Spinal cord (tissue), 10 donors: ENCODE measurements at regions not wholly inside any gene's neighbourhood (a gene's known extent, or its start where the extent isn't known, plus 50 kb on each side); places are given as distances from the start of the nearest gene placed in this dataset. TPM values are rescaled to one million over a fixed set of nuclear protein-coding genes. Genes with fewer than 3 reads are reported as not detected.
A peak's percentile ranks its signal among the peaks of the same experiment; 100 is the strongest.

Source experiments
- DNase-seq, 6 donors: peaks; one replicate each; pipeline versions ENCODE4 v3.0.0 to v3.0.0-alpha.2; 2013 to 2015; ENCODE audit warnings: low spot score in 6 of 6, low read depth in 4 of 6
- H3K27ac ChIP-seq: one replicate; pipeline ENCODE4 v1.5.1; 2013; ENCODE audit warnings: low read depth, low read length, control low read depth
- H3K27me3 ChIP-seq: one replicate; pipeline ENCODE4 v1.6.1; 2013; ENCODE audit warnings: low read length; ENCODE audit not compliant: control insufficient read depth, insufficient read depth
- H3K36me3 ChIP-seq: one replicate; pipeline ENCODE4 v1.6.1; 2013; ENCODE audit warnings: low read length; ENCODE audit not compliant: control insufficient read depth, insufficient read depth
- H3K4me1 ChIP-seq: one replicate; pipeline ENCODE4 v1.6.1; 2013; ENCODE audit warnings: low read length; ENCODE audit not compliant: control insufficient read depth, insufficient read depth
- H3K4me3 ChIP-seq: one replicate; pipeline ENCODE4 v1.5.1; 2013; ENCODE audit warnings: low read depth, low read length, control low read depth
- H3K9me3 ChIP-seq: one replicate; pipeline ENCODE4 v1.6.1; 2013; ENCODE audit warnings: low read length; ENCODE audit not compliant: control insufficient read depth, insufficient read depth
- WGBS: methylation state at CpG from one replicate; pipeline ENCODE4 v1.1.5; 2013; ENCODE audit warnings: missing lambda C conversion rate; ENCODE audit not compliant: insufficient coverage; 5-methylcytosine and 5-hydroxymethylcytosine counted together
- small RNA-seq: library from RNA; depleted of rRNA; stranded (forward); fragments of <200 nt; gene quantifications from one replicate; pipeline ENCODE3, GENCODE V24; 2014; ENCODE audit warnings: low replicate concordance
- donor health status: healthy.

DNA sequence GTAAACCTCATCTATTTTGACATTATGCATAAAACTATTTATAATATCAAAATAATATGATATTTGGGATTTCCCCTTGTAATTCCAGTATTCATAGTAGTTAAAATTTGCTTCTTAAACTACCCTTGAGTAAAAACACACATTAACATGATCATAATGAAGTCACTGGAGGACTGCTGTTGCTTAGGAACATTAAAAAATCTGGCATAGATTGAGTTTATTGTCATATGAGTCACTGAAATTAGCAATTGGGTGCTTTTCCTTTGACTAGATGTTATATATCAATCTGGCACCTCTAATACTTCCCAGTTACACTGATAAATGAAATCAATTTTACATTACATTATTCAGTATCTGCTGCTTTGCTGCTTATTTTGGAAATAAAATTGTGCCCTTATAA, 57.0 kb upstream of the ZC3H15 start:
- H3K27ac ChIP-seq = no peak overlapping the region
- H3K4me3 ChIP-seq = no peak overlapping the region
- H3K9me3 ChIP-seq = no peaks in the 10 kb centered on the region
- H3K36me3 ChIP-seq = no peaks in the 10 kb centered on the region
- peak in 1 of 6 donors; percentile 78 for DNase-seq
- no peaks in the 10 kb centered on the region for H3K4me1 ChIP-seq
- no peaks in the 10 kb centered on the region for H3K27me3 ChIP-seq

DNA sequence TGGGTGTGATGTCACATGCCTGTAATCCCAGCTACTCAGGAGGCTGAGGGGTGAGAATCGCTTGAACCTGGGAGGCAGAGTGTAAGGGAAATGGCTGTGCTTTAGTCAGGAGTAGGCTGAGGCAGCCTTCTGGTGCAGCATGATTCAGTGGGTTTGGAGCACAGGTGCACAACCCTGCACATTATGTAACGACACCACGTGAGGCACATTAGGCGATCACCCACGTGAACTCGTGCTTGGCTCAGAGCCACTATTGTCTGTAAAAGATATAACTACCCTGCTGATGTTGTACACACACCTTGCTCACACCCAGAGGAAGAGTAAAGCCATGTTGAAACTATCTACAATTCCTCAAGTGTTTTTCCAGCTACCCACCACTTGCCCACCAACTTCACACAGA, 54.8 kb upstream of the ZC3H15 start:
- Histone ChIP-seq H3K4me1 (no peaks in the 10 kb centered on the region), H3K36me3 (no peaks in the 10 kb centered on the region), H3K4me3 (no peak overlapping the region), H3K27me3 (no peaks in the 10 kb centered on the region), H3K27ac (no peak overlapping the region), H3K9me3 (no peaks in the 10 kb centered on the region)
- 90% methylated on average over 6 of the region's 6 CpGs for WGBS
- DNase-seq = no peak

- H3K9me3 ChIP-seq = no peaks in the 10 kb centered on the region
- no peaks in the 10 kb centered on the region for H3K27me3 ChIP-seq
- no peaks in the 10 kb centered on the region for H3K4me1 ChIP-seq
- 93% methylated on average over 5 of the region's 6 CpGs for WGBS
- no peak for DNase-seq
- no peak overlapping the region for H3K4me3 ChIP-seq
- H3K36me3 ChIP-seq = no peaks in the 10 kb centered on the region
- H3K27ac ChIP-seq = no peak overlapping the region
Measured at GRCh38 chr2:186433040-186433439, 53.0 kb upstream of the ZC3H15 start.

DNA sequence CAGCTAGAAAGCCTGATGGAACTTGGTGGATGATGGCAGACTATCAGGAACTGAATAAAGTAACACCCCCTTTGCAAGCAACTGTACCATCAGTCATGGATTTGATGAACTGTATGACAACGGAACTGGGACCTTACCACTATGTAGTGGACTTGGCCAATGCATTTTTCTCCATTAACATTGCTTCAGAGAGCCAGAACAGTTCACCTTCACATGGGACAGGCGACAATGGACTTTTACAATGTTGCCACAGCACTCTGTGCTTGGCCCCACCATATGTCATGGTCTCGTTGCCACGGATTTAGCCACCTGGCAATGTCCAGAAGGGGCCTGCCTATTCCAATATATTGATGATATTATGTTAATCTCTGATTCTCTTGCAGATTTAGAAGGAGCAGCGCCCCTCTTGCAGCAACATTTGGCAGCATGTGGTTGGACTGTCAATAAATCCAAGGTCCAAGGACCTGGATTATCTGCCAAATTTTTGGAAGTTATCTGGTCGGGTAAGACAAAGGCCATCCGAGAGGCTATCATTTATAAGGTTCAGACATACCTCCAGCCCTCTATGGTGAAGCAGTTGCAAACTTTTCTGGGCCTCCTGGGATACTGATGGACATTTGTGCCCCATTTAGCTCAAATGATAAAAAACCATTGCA, 52.2 kb upstream of the ZC3H15 start:
- Histone ChIP-seq H3K9me3 (no peaks in the 10 kb centered on the region), H3K36me3 (no peaks in the 10 kb centered on the region), H3K4me3 (no peak overlapping the region), H3K27me3 (no peaks in the 10 kb centered on the region), H3K4me1 (no peaks in the 10 kb centered on the region), H3K27ac (no peak overlapping the region)
- DNase-seq = no peak
- 94% methylated on average over 4 of the region's 7 CpGs for WGBS

Small RNA genes lying in the stretch of these regions (small RNA-seq; reads per million reads assigned to genes)
- not detected for gene AC104058.1
